ENCODE measurements at regions not wholly inside any gene's neighbourhood (a gene's known extent, or its start where the extent isn't known, plus 50 kb on each side); places are given as distances from the start of the nearest gene placed in this dataset.

DNA sequence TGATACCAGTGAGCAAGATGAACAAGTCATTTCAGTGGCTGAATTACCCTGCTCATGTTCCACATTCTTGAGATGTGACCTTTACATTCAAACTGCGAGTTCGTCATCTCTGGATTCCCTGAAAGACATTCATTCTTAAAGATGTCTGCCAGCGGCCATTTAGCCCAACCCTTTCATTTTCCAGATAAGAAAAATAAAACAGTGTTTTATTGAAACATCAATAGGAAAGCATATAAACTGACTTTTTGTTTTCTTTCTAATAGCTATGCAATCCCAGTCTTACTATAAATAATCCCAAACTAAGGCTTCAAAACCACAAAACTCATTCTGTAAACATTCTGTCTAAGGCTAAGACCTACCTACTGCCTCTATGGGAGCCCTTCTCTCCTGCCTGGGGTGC, 134.0 kb downstream of the SAMD5 start:
- Histone ChIP-seq H3K4me3 (ENCODE audit: low read depth, low read length) (no peak overlapping the region), H3K4me1 (ENCODE audit: control insufficient read depth, insufficient read depth, low read length) (no peaks in the 10 kb centered on the region), H3K9me3 (ENCODE audit: control insufficient read depth, insufficient read depth, low read length) (no peaks in the 10 kb centered on the region), H3K36me3 (ENCODE audit: control insufficient read depth, insufficient read depth, low read length) (no peaks in the 10 kb centered on the region), H3K27ac (ENCODE audit: low read depth, low read length) (peak overlapping the region; percentile 52), H3K27me3 (ENCODE audit: control insufficient read depth, insufficient read depth, low read length) (no peaks in the 10 kb centered on the region)
- no peak for DNase-seq (ENCODE audit: low read depth in 4 of 6, low spot score in 6 of 6)
- WGBS (ENCODE audit: insufficient coverage), result no CpG with 5 or more reads among the region's 3 CpGs

DNA sequence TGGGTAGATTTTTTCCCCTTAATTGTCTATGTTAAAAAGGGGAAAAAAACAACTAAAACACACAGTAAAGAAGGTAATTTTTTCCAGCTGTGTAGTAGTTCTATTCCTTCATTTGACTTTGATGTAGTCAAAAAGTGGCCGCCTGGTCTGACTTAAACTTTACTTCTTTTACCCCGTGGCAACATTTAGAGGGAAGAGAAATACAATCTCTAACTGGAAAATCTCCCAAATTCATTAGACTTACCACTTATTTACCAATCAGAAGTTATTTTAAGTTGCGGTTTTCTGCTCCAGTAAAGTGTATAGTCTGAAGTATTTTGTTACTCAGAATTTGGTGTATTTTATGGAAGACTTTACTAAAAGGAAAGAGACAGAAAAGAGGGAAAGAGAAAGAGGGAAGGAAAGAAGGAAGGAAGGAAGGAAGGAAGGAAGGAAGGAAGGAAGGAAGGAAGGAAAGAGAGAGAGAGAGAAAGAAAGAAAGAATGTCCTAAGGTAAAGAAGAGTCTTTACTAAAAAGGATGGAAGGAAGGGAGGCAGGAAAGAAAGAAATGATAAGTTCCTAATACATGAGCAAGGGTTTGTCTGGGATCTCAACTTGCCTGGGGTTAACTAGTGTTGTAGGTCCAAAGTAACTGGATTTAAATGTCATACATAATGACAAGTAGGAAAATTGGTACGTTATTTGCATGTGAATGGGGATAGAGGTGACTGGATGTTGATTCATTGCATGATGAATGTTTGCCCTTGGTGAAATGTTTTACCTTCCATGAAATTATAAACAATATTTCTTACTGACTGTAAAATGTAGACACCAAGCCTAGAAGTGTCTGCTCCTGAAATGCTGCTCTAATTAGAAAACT, 135.1 kb downstream of the SAMD5 start:
- Histone ChIP-seq H3K27ac (ENCODE audit: low read depth, low read length) (no peak overlapping the region), H3K27me3 (ENCODE audit: control insufficient read depth, insufficient read depth, low read length) (no peaks in the 10 kb centered on the region), H3K4me1 (ENCODE audit: control insufficient read depth, insufficient read depth, low read length) (no peaks in the 10 kb centered on the region), H3K9me3 (ENCODE audit: control insufficient read depth, insufficient read depth, low read length) (no peaks in the 10 kb centered on the region), H3K36me3 (ENCODE audit: control insufficient read depth, insufficient read depth, low read length) (no peaks in the 10 kb centered on the region), H3K4me3 (ENCODE audit: low read depth, low read length) (no peak overlapping the region)
- WGBS (ENCODE audit: insufficient coverage), result no CpG with 5 or more reads among the region's 4 CpGs
- no peak for DNase-seq (ENCODE audit: low read depth in 4 of 6, low spot score in 6 of 6)

DNA sequence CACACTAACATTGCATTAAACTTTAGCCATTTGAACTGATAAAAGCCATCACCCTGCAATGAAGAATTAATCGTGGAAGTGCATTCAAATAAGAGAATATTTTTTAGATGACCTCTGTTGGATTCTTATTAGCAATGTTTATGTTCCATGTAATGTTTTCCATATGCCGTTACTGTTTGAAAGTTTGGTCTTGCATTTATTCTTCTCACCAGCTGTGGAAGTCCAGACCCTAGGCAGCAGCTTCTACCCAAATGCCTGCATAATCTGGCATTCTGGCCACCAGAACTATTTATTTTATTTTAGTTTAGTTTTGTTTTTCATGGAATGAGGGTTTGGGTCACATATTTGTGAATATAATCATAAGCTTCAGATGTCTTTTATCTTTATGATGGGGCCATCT, 140.4 kb downstream of the SAMD5 start:
- no peak overlapping the region for H3K4me3 ChIP-seq (ENCODE audit: low read depth, low read length)
- no peak for DNase-seq (ENCODE audit: low read depth in 4 of 6, low spot score in 6 of 6)

DNA sequence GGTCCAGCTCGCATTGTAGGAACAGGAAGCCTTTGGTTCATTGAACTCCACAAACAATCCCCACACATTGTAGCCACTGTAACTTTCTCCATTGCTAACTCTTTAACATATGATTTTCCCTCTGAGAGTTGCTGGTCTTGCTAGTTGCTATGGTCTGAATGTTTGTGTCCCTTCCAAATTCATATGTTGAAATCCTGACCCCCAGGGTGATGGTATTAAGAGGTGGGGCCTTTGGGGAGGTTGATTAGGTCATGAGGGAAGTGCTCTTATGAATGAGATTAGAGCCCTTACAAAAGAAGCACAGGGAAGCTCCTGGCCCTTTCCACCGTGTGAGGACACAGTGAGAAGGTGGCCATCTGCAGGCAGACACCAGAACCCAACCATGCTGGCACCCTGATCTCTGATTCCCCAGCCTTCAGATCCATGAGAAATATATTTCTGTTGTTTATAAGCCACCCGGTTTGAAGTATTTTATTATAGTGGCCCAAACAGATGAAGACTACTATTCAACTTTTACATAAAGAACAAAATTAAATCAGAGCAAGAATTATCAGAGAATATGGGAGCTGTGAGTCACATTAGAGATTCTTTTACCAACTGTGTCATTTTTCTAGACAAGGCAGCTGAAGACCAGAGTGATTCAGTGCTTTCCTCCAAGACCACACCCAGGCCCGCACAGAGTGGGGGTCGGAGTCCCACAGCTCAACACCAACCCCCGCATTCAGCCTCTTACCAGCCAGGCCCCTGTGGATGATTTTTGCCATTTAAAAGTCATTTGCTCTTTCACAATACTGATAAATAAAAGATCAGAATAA, 143.0 kb downstream of the SAMD5 start:
- Histone ChIP-seq H3K4me1 (ENCODE audit: control insufficient read depth, insufficient read depth, low read length) (no peaks in the 10 kb centered on the region), H3K27ac (ENCODE audit: low read depth, low read length) (peak overlapping the region; percentile 22), H3K27me3 (ENCODE audit: control insufficient read depth, insufficient read depth, low read length) (no peaks in the 10 kb centered on the region), H3K9me3 (ENCODE audit: control insufficient read depth, insufficient read depth, low read length) (no peaks in the 10 kb centered on the region), H3K4me3 (ENCODE audit: low read depth, low read length) (no peak overlapping the region), H3K36me3 (ENCODE audit: control insufficient read depth, insufficient read depth, low read length) (no peaks in the 10 kb centered on the region)
- WGBS (ENCODE audit: insufficient coverage), result 92% methylated on average over 2 of the region's 6 CpGs
- no peak for DNase-seq (ENCODE audit: low read depth in 4 of 6, low spot score in 6 of 6)

More for the DNA sequence above, 140.4 kb downstream of the SAMD5 start:
- Histone ChIP-seq H3K36me3 (ENCODE audit: control insufficient read depth, insufficient read depth, low read length) (no peaks in the 10 kb centered on the region), H3K27ac (ENCODE audit: low read depth, low read length) (no peak overlapping the region), H3K4me1 (ENCODE audit: control insufficient read depth, insufficient read depth, low read length) (no peaks in the 10 kb centered on the region), H3K27me3 (ENCODE audit: control insufficient read depth, insufficient read depth, low read length) (no peaks in the 10 kb centered on the region), H3K9me3 (ENCODE audit: control insufficient read depth, insufficient read depth, low read length) (no peaks in the 10 kb centered on the region)
- no CpG with 5 or more reads among the region's 2 CpGs for WGBS (ENCODE audit: insufficient coverage)

DNA sequence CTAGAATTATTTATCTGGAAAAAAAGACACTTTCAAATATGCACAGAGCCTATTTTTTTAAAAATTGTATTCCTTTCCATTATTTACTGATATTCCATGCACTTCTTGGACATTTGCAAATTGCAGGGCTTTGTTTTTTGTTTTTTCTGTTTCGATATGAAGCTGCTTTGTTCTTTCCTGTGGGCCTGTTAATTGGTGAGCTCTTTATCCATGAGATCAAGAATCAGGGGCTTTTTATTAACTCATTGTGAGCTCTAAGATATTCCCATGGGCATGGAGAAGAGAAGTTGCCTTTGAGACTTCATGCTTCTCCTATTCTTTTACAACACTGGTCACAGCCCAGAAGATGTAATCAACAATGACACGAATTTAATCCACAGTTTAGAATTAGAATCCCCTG, 145.1 kb downstream of the SAMD5 start:
- Histone ChIP-seq H3K9me3 (ENCODE audit: control insufficient read depth, insufficient read depth, low read length) (no peaks in the 10 kb centered on the region), H3K27ac (ENCODE audit: low read depth, low read length) (no peak overlapping the region), H3K4me1 (ENCODE audit: control insufficient read depth, insufficient read depth, low read length) (no peaks in the 10 kb centered on the region), H3K27me3 (ENCODE audit: control insufficient read depth, insufficient read depth, low read length) (no peaks in the 10 kb centered on the region), H3K4me3 (ENCODE audit: low read depth, low read length) (no peak overlapping the region), H3K36me3 (ENCODE audit: control insufficient read depth, insufficient read depth, low read length) (no peaks in the 10 kb centered on the region)
- 14% methylated on average over 1 of the region's 2 CpGs for whole genome bisulfite sequencing (ENCODE audit: insufficient coverage)
- peak in 1 of 6 donors; percentile 38 for DNase-seq (ENCODE audit: low read depth in 4 of 6, low spot score in 6 of 6)

DNA sequence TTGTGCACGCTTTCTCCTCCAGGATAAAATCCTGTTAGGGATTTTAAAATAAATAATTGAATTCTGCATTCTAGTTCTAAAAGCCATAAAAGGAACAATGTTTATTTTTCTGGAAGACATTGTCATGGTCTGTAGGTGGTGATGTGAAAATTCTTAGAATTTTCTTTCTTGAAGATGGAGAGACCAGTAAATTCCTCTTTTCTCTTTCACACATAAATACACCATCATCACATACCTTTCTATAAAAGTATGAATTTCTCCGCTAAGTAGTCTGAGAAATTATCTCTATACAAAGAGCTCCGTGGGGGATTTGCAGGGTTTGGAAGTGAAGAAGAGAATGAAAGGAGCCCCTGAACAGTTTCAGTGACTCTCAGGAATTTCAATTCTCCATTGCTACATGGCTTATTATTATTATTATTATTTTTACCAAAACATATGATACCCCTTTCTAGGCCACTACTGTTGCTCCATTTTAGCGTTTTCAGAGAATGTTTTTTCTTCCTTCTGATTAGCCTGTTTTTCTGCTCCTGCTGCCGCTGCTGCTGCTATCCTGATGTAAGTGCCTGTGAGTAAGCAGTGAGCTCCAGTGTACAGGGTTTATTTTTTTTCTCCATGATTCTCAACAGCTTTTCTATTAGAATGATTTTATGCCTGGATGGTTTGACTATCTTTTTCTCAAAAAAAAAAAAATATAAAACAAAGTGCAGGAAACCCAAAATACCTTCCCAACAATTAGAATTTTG, 145.8 kb downstream of the SAMD5 start:
- Histone ChIP-seq H3K9me3 (ENCODE audit: control insufficient read depth, insufficient read depth, low read length) (no peaks in the 10 kb centered on the region), H3K27ac (ENCODE audit: low read depth, low read length) (no peak overlapping the region), H3K4me1 (ENCODE audit: control insufficient read depth, insufficient read depth, low read length) (no peaks in the 10 kb centered on the region), H3K4me3 (ENCODE audit: low read depth, low read length) (no peak overlapping the region), H3K27me3 (ENCODE audit: control insufficient read depth, insufficient read depth, low read length) (no peaks in the 10 kb centered on the region), H3K36me3 (ENCODE audit: control insufficient read depth, insufficient read depth, low read length) (no peaks in the 10 kb centered on the region)
- no peak for DNase-seq (ENCODE audit: low read depth in 4 of 6, low spot score in 6 of 6)
- no CpG with 5 or more reads among the region's 5 CpGs for WGBS (ENCODE audit: insufficient coverage)

DNA sequence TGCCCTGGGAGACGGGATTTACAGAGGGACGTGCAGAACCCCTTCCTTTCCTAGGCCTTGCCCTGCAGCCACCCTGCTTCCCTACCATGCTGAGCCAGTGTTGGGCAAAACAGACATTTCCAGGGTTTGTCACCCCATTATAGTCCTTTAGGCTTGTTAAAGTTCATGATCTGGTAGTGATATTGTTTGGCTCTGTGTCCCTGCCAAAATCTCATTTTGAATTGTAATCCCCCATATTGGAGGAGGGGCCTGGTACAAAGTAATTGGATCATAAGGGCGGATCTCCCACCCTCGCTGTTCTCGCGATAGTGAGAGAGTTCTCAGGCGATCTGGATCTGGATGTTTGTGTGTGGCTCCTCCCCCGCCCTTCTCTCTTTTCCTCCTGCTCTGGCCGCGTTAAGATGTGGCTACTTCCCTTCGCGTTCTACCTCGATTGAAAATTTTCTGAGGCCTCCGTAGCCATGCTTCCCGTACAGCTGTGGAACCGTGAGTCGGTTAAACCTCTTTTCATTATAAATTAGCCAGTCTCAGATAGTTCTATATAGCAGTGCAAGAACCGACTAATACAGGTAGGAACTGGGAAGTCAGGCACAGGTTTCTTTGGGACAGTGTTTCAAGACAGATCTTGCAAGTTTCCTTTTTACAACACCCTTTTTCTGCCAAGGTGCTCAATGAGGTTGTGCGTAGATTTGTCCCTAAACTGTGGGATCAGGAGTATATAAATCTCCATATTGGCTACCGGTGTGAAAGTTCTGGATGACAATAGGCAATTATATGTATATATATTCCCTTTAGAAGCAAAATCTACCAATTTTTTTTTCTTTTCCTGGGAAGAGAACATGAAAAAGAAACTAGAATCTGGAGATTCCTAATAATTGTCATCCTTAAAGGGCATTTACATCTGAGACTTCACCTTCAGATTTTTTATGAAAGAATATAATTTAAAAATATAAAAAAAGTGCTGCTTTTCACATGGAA, 152.1 kb downstream of the SAMD5 start:
- no peaks in the 10 kb centered on the region for H3K36me3 ChIP-seq (ENCODE audit: control insufficient read depth, insufficient read depth, low read length)
- no peak overlapping the region for H3K27ac ChIP-seq (ENCODE audit: low read depth, low read length)
- H3K9me3 ChIP-seq (ENCODE audit: control insufficient read depth, insufficient read depth, low read length), result no peaks in the 10 kb centered on the region
- no peaks in the 10 kb centered on the region for H3K4me1 ChIP-seq (ENCODE audit: control insufficient read depth, insufficient read depth, low read length)
- no peak for DNase-seq (ENCODE audit: low read depth in 4 of 6, low spot score in 6 of 6)
- H3K27me3 ChIP-seq (ENCODE audit: control insufficient read depth, insufficient read depth, low read length), result no peaks in the 10 kb centered on the region
- H3K4me3 ChIP-seq (ENCODE audit: low read depth, low read length), result no peak overlapping the region
- 94% methylated on average over 15 of the region's 20 CpGs for WGBS (ENCODE audit: insufficient coverage)

DNA sequence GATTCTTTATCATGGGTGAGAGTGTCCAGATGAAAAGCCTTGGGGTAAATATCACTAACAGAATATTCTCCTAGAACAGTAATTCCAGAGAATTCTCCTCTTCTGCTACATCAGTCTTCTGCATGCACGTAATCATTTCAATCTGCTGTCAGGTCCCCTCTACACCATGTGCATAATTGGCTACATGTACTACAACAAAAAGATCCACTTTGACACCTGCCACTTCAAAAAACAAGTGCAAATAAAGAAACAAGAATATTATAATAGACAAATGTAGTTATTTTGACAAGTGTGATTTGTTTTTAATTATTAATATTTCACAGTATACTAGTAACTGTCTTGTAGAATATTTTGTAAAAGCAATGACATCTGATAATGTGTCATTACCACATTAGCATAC, 154.2 kb downstream of the SAMD5 start:
- Histone ChIP-seq H3K9me3 (ENCODE audit: control insufficient read depth, insufficient read depth, low read length) (no peaks in the 10 kb centered on the region), H3K4me3 (ENCODE audit: low read depth, low read length) (no peak overlapping the region), H3K27me3 (ENCODE audit: control insufficient read depth, insufficient read depth, low read length) (no peaks in the 10 kb centered on the region), H3K27ac (ENCODE audit: low read depth, low read length) (no peak overlapping the region), H3K4me1 (ENCODE audit: control insufficient read depth, insufficient read depth, low read length) (no peaks in the 10 kb centered on the region), H3K36me3 (ENCODE audit: control insufficient read depth, insufficient read depth, low read length) (no peaks in the 10 kb centered on the region)
- no CpG with 5 or more reads among the region's 1 CpG for WGBS (ENCODE audit: insufficient coverage)
- DNase-seq (ENCODE audit: low read depth in 4 of 6, low spot score in 6 of 6), result no peak

DNA sequence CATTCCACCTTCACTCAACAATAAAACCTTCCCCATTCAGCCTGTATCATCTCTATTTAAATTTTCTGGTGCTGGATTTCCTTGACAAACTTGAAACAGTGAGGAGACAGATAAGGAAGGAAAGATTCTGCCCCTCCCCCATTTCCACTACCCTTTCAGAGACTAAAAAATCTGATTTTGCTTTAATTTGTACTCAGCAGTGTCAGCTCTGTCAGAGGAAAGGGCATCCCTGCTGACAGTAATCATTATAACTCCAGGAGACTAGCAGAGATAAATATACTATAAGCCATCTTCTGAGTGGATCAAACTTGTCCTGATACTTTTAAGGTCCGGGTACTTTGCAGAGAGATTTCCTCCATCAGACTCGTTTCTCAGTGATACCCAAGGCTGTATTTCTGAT, 155.6 kb downstream of the SAMD5 start:
- H3K36me3 ChIP-seq (ENCODE audit: control insufficient read depth, insufficient read depth, low read length), result no peaks in the 10 kb centered on the region
- H3K4me1 ChIP-seq (ENCODE audit: control insufficient read depth, insufficient read depth, low read length), result no peaks in the 10 kb centered on the region
- H3K4me3 ChIP-seq (ENCODE audit: low read depth, low read length), result no peak overlapping the region
- WGBS (ENCODE audit: insufficient coverage), result no CpG with 5 or more reads among the region's 2 CpGs
- H3K27ac ChIP-seq (ENCODE audit: low read depth, low read length), result no peak overlapping the region
- DNase-seq (ENCODE audit: low read depth in 4 of 6, low spot score in 6 of 6), result peak in 1 of 6 donors; percentile 48
- no peaks in the 10 kb centered on the region for H3K9me3 ChIP-seq (ENCODE audit: control insufficient read depth, insufficient read depth, low read length)
- no peaks in the 10 kb centered on the region for H3K27me3 ChIP-seq (ENCODE audit: control insufficient read depth, insufficient read depth, low read length)
